ENCODE measurements at regions not wholly inside any gene's neighbourhood (a gene's known extent, or its start where the extent isn't known, plus 50 kb on each side); places are given as distances from the start of the nearest gene placed in this dataset.
"Not testable (repeated sequence)": the region's sequence is repeated elsewhere in the genome, so short reads cannot be mapped to it uniquely, and the experiment has no call there.

DNA sequence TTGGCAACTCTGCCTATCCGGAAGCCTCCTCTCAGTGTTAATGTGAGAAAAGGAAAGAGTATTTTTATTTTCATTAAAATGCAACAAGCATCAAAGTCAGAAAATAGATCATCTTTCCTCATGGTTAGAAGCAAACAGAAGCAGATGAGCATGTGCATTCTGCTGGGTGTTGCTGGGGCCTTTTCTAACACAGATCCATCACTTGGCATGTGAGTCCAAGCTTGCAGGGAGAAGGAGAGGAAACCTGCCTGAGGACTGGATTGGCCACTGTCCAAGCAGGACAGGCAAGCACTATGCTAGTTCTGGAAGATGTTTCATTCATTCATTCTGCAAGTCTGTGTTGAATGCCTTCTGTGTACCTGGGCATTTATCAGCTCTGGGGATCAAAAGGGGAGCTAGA lies 348.7 kb upstream of the PCSK5 start:
- DNase-seq (ENCODE audit: low read depth) = no peak

DNA sequence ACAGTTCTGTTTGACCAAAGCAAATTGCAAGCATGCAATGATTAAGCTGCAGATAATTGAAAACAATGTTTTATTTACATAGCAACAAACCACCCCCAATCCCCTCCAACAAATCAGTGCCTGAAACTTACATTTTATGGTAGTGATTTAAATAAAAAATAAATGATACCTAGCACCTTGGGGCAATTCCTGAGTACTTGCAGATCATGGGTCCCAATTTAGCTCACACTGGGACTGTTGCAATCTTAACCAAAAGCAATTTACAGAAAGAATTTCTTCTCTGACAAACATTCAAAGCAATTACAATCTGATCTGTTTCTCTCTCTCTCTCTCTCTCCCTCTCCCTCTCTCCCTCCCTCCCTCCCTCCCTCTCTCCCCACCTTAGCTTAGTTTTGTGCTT lies 345.7 kb upstream of the PCSK5 start:
- DNase-seq (ENCODE audit: low read depth) = no peak

DNA sequence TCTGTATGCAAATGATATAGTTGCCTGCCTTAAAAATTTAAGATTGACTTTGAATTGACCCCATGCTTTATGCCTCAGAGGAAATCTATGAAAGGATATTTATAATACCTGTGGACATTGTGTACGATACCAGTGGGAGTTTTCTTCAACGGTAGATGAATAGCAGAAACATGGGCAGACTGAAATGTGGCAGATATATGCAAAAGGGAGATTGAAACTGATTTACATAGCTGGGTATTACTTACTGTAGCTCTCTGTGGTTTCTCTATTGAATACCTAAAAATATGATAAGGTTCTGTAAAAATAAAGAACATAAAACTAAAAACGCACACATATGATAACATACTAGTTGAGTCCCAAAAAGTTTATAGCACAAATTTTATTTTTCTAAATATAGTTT lies 345.2 kb upstream of the PCSK5 start:
- DNase-seq (ENCODE audit: low read depth) = no peak

DNA sequence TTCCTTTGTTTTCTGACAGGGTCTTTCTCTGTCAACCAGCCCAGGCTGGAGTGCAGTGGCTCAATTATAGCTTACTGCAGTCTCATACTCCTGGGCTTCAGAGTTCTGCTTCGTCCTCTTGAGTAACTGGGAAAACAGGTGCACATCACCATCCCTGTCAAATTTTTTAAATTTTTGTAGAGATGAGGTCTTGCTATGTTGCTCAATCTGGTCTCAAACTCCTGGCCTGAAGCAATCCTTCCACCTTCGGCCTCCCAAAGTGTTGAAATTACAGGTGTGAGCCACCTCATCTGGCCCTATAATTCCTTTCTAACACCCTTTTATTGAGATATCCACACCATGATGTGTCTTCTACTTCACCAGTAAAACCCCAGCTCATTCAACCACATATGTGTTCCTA lies 341.6 kb upstream of the PCSK5 start:
- no peak for DNase-seq (ENCODE audit: low read depth)

DNA sequence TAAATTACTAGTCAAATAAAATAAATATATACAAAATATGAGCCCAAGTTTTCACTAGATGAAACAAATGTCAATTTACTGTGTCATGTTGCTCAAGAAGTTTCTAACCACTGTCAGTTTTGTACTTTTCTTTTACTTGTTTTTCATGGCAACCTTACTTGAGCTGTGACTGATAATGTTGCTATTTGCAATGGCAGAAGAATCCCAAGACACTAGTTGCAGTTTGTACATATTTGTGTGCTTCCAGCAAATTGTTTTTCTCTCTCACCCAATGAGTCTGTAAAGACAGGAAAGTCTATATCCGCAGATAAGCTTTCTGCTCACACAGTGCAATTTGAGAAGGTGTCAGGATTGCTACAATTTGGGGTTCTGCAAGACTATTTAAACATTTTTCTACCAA lies 338.6 kb upstream of the PCSK5 start:
- no peak for DNase-seq (ENCODE audit: low read depth)

DNA sequence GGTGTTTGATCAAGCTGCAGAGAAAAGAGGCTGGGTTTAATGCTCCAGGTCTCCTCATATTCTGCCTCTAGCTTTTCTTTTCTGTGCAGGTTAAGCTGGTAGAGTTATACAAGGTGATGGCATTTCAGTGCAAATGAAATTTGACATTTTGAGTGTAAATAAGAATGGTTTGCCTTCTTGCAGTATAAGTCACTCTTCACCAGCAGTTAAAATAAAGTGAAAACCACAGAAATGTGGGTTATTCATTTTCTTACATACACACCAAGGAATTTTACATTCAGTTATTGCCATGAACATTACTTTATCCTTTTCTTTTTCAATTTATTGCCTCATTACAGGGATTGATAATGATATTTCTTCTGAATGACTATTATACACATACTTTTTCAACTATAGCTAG lies 337.5 kb upstream of the PCSK5 start:
- no peak for DNase-seq (ENCODE audit: low read depth)

DNA sequence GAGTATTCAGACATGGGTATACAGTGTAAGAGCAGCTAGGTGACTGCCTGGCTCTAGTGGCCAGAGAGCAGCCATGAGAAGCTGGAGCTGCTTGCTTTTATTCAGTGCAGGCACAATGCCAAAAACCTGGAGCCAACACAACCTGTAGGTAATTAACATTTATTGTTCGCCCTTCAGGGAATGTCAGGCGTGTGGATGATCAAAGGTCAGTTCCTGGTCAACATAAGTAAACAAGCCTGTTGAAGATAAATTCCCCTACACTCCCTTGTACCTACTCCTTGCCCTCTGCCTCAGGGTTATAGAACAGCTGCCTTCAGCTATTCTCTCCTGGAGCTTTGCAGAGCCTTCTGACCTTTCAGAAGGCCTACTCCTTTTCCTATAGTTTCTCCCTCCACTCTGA lies 323.7 kb upstream of the PCSK5 start:
- DNase-seq (ENCODE audit: low read depth) = not testable (repeated sequence)

DNA sequence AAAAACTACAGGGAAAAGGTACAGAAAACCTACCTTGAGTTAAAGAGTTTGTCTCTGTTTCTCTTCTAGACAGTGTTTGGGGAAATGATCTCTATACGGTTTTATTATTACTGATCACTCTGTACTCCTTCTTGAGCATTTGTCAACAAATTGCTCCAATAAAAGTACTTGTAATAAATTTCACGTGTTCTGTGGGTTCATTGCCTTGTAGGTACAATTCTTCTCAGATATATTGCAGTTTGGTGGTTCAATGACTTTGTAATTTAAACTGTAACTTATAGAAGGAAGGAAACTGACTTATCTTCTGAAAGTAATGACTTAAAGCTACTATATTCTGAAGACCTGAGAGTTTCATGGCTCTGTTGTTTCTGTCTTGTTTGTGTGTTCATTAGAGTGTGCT lies 319.9 kb upstream of the PCSK5 start:
- DNase-seq (ENCODE audit: low read depth) = no peak

DNA sequence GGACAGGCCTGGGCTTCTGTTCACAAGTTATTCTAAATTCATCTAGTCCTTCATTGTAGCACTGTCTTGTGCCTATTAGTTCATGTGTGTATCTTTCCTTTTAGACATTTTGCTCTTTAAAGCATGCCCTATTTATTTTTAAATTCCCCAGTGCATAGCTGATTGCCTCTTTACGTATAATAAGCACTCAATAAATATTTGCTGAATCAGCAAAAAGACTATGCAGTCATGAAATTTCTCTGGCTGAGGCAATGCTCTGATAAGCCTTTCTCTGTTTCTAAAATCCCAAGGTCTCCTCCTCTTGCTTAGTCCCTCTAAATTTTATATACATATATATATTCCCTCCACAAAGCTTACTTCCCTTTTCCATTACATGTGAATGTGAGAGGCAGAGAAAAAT lies 315.9 kb upstream of the PCSK5 start:
- no peak for DNase-seq (ENCODE audit: low read depth)

DNA sequence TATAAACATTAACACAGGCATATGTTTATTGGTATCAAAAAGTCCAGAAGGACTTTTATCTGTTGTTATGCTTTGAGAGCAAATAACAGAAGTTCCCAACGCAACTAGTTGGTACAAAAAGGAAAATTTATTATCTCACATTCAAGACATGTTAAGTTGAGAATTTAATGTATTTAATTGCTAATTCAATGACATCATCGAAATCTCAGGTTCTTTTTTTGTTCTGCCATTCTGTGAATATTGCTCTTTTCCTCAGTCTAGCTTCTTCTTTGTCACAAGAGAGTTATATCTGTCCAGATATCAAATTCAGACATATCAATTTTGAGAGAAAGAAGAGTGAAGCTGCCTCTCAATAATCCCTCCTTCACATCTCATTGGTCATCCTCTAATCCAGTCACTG lies 307.6 kb upstream of the PCSK5 start:
- DNase-seq (ENCODE audit: low read depth) = no peak

DNA sequence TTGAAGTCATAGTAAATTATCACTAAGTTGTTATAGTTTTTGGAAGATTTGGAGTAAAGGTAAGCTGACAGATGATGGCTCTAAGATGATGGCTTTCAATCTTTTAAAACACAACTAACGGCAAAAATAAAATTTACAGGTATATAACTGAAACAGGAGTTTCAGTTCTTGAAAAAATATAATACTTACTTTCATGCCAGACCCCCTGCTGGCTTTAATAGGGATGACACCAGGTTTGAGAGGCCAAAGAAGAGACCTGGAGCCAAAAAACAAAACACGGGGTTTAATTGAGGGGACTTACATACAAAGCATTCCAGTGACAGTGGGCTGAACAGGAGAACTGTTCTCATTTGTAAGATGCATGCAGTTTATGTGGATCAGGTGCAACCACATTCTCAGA lies 301.7 kb upstream of the PCSK5 start:
- DNase-seq (ENCODE audit: low read depth) = no peak

DNA sequence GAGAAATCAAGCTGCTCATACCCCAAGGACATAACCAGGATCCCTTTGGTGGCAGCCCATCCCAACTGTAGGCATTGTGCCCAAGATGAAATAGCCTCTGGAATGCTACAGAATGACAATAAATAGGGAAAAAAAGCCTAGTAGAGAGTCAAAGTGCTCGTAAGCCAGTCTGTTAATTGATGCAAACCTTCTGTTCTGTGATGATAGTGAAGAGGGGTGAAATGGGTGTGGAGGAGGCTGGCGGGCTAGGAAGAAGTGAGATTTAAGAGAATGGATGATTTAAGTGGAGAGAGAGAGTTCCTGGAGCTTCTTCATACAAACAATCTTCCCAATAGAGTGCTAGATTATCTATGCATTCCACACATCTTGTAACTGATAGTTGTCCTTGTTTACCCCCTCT lies 301.0 kb upstream of the PCSK5 start:
- DNase-seq (ENCODE audit: low read depth) = no peak

DNA sequence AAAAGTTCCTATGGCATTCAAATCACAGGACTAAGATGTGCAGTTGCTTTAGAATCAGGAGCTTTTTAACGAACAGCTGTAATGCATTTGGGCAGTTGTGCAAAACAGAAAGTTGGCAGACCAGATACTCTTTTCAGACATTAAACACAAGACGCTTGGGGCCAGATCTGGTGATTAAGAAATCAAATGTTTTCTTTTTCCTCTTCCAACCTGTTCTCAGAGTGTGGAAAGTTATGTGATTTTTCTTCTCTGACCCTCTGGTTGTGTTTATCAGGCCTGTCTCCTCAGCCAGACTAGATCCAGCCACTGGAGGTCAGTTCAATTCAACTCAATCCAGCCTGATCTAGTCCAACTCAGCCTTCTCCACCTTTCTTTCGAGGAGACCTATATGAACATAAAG lies 298.5 kb upstream of the PCSK5 start:
- no peak for DNase-seq (ENCODE audit: low read depth)

DNA sequence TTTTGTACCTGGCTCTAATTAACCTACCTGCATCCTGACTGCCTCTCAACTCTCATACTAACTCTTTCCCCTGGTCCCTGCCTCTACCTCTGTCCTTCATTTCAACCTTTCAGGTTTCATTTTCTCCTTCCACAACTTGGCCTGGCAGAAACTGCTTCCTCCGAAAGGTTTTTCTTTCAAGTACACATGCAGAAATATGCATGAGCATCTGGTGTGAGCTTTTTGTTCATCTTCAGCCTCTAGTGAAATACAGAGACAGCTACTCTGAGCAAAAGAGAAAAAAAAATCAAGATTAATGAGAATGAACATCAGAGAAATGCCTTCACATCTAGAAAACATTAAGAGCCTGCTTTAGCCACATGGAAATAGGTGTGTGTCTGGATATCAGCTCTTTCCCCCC lies 297.9 kb upstream of the PCSK5 start:
- DNase-seq (ENCODE audit: low read depth) = no peak

DNA sequence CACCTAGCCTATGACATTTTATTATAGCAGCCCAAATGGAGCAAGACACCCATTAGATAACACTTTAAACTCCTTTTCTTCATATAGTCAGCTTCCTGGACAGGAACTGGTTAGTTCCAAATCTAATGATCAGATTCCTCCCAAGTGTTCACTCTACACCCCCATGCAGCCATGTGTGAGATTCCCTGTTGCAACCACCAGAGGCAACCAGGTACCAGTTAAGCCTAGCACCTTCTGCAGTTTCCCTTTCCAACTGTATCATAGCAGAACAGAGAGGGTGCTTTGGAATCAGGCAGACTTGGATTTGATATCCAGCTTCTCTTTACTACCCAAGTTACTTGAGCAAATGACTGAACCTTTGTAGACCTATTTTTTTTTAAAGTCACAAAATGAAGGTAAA lies 296.6 kb upstream of the PCSK5 start:
- no peak for DNase-seq (ENCODE audit: low read depth)

DNA sequence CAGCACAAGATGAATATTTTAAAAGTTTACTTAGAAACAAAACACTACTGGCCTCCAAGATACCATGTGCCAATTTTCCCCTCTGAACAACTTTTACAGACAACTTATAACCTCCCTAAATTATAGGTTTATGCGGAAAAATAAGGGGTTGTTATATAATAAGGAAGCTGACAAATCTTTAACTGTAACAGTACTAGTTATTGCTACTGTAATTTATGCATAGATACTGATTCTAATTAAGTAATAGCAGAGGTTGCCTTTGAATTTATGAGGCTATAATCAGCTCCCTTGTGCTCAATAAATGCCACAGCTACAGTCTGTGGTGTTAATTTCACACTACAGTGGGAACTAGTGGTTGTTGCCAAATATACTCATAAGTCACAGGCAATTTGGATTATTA lies 291.3 kb upstream of the PCSK5 start:
- DNase-seq (ENCODE audit: low read depth) = no peak

DNA sequence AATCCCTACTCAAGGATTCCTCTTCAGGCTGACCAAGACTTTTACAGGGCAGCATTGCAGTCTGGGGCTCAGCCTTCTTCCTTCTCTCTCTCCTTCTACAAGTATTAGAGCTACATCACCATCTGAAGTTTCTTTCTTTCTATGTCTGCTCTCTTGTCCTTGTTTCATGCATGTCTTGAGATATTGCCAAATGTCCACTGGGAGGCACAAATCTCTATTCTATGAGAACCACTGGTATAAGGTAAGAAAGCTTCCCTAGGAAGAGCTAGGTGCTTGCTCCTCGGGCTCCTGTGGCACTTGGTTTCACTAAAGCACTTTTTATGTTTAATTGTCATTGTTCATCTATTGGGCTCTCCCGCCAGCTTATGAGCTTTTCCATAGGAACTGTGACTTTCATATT lies 289.2 kb upstream of the PCSK5 start:
- no peak for DNase-seq (ENCODE audit: low read depth)

DNA sequence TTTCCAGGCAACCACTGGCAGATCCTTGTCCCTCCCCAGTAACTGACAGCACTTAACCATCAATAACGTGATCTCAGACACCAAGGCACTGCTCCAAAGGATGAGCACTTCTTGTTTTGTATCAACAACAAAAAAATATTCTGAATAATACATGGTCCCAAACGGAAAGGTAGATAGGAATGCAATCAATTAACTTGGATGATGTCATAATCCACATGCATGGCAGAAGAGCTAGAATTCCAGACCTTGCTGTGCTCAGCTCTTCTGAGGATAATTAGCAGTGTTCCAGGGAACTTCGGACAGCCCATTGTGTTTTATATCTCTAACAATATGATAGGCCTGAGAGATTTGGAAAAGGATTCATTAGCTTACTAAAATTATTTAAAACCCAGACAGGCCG lies 288.4 kb upstream of the PCSK5 start:
- DNase-seq (ENCODE audit: low read depth) = no peak

DNA sequence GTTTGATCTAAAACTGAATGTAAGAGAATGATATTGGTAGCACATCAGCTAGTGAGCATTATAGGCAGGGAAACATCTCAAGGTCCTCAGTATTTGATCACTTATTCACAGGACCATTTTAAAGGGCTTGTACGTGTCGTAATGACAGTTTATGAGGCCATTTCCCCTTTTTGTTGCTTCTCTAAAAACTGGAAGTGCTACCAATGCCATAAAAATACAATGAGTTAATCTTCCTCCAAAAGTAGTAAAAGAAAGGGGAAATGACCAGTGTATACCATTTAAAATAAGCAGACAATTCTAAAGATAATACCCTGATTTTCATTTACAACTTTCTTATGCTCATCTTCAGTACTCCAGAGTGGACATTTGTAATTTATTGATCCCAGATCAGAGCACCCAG lies 285.8 kb upstream of the PCSK5 start:
- no peak for DNase-seq (ENCODE audit: low read depth)

DNA sequence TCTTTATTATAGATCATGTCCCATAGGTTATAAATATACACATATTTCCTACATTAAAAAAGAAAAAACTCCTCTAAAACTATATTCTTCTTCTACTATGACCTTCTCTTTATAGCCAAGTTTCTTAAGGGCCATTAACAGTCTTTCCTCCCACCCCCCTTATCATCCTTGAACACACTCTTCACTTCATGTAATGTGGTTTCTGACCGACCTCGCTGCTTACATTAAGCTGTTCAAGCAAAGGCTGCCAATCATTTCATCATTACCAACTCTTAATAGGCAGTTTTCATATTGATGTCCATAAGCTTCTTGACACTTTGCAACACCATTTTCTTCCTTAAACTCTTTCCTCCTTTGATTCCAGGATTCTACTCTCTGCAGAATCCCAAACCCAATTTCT lies 283.0 kb upstream of the PCSK5 start:
- no peak for DNase-seq (ENCODE audit: low read depth)

DNA sequence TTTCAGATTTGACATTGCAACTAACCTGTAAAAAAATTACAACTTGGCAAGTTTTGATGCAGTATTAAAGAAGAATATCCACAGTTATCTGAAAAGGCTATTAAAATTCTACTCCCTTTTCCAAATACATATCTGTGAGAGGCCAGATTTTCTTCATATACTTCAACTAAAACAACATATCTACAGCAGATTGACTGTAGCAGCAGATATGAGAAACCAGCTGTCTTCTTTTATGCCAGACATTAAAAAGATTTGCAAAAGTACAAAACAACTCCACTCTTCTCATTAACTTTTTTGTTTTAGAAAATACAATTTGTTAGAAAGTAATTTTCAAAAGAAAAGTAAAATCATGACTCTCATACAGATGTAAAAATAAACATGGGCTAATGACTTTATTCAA lies 281.1 kb upstream of the PCSK5 start:
- DNase-seq (ENCODE audit: low read depth) = no peak

DNA sequence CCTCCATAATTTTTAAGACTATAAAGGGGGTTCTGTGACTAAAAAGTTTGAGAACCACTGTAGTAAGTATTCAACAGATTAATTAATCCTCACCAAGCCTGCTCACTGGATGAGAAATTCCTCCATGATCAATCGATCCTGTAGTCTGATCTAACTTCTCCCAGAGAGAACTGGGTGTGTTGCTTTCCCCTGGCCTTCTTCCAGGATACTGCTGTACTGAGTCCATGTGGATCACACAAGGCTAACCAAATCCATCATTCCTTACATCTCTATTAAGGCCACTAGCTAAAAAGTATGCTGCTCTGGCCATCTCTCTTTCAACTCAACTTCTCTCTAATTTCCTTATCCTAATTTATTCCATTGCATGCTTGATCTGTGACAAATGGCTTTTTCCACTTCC lies 280.2 kb upstream of the PCSK5 start:
- no peak for DNase-seq (ENCODE audit: low read depth)

DNA sequence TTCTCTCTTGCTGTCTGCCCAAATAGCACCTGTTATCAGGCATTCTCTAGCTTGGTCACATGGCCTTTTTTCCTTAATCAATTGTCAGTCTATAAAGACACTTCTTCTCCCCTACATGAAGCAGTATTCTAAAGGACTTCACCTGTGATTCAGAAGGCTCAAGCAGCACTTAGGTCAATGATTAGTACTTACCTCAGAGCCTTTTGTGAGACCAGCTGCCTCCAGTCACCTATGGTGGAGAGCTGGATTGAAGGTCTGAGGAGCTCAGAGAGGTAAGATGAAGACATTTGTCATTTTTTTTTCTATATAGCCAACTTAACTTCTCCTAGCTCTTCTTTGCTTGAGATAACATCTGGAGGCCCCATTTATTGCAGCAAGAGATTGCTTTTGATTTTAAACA lies 278.3 kb upstream of the PCSK5 start:
- no peak for DNase-seq (ENCODE audit: low read depth)

DNA sequence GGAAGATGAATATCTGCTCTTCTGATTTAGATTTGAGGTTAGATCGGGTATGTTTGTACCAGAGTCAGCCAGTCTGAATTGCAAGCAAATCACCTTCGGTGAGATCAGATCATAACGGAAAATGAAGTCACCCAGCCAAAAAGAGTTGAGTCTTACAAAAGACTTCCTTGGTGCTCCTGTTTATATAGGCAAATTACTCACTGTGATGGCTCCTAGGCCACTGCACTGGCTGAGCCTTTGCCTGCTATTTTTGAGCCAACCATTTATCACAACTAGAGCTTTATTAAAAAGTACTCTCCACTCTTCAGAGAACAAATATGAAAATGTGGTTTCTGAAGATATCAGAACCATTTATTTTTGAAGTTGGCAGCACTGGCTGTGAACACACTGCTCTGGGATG lies 277.7 kb upstream of the PCSK5 start:
- no peak for DNase-seq (ENCODE audit: low read depth)

DNA sequence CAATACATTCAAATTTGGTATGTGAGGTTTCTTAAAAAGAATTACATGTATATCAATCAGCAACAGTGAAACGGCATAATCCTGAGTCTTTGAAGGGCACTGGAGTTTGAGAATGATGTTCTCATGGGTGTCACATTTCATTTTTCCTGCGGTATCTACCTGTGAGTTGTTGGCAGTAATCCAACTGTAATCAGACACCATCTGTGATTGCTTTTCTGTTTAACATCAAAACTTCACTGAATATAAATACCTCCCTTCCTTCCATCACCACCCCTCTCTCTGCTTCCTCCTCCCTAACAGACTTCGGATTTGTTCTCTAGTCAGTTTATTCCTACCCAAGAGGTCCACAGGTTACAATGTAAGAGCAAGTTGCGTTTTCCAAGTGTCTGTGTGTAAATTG lies 275.2 kb upstream of the PCSK5 start:
- DNase-seq (ENCODE audit: low read depth) = no peak
